Urinary bladder (tissue), 3 donors: ENCODE measurements at regions not wholly inside any gene's neighbourhood (a gene's known extent, or its start where the extent isn't known, plus 50 kb on each side); places are given as distances from the start of the nearest gene placed in this dataset.

Experiments used
- DNase-seq: peaks from one replicate; pipeline ENCODE4 v3.0.0-alpha.2; 2015; ENCODE audit errors: extremely low spot score
- H3K27ac ChIP-seq: one replicate; pipeline ENCODE4 v1.5.1; 2013; ENCODE audit warnings: low read depth, mild to moderate bottlenecking, moderate library complexity
- H3K36me3 ChIP-seq: one replicate; pipeline ENCODE4 v1.6.1; 2013; ENCODE audit warnings: mild to moderate bottlenecking, moderate library complexity; ENCODE audit not compliant: insufficient read depth
- H3K4me1 ChIP-seq: one replicate; pipeline ENCODE4 v1.6.1; 2013; ENCODE audit warnings: mild to moderate bottlenecking, moderate library complexity; ENCODE audit not compliant: insufficient read depth
- H3K4me3 ChIP-seq: one replicate; pipeline ENCODE4 v1.5.1; 2013; ENCODE audit warnings: low read depth, low read length
- whole genome bisulfite sequencing: extraction: QIAGEN DNeasy Blood & Tissue Kit; methylation state at CpG from one replicate; pipeline ENCODE4 v1.1.7; 2013; 5-methylcytosine and 5-hydroxymethylcytosine counted together
- donor health status: healthy with polysubstance abuse.
- donor health status: healthy.

DNA sequence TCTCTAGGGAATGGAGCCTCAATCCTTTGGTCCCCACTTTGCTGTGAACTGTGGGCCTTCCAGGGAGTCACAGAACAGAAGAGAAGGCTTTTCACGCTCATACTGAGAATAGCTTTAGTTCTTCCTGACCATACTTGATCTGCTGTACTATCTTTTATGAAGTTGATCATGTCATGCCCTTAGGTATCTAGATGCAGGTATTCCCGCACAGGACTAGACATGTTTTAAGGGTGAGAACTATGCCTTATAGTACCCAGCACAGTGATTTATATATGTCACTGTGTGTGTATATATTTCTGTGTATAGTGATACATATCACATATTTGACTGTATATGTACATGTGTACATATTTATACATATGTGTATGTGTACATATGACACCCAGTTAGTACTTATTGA lies 358.4 kb upstream of the SEMA6D start:
- H3K36me3 ChIP-seq, result no peaks in the 10 kb centered on the region
- H3K27ac ChIP-seq, result no peak overlapping the region
- 52% methylated on average over 2 of the region's 2 CpGs for WGBS
- DNase-seq, result no peak
- no peak overlapping the region for H3K4me3 ChIP-seq
- no peaks in the 10 kb centered on the region for H3K4me1 ChIP-seq

DNA sequence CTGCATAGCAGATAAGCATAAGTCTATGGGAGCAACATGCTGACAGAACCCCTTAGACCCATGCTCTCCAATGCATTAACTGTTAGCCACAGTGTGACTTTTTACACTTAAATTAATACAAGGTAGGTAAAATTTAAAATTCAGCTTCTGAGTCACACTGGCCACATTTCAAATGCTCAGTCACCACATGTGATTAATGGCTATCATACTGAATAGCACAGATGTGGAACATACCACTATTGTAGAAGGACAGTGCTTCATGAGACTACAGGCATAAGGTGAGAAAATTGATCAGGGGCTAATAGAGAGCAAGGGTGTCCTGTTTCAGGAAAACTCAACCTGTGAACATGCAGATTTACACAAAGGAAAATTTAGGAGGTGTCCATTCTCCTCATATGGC lies 357.0 kb upstream of the SEMA6D start:
- no peak for DNase-seq
- Histone ChIP-seq H3K36me3 (no peaks in the 10 kb centered on the region), H3K4me3 (no peak overlapping the region), H3K4me1 (no peaks in the 10 kb centered on the region), H3K27ac (no peak overlapping the region)

DNA sequence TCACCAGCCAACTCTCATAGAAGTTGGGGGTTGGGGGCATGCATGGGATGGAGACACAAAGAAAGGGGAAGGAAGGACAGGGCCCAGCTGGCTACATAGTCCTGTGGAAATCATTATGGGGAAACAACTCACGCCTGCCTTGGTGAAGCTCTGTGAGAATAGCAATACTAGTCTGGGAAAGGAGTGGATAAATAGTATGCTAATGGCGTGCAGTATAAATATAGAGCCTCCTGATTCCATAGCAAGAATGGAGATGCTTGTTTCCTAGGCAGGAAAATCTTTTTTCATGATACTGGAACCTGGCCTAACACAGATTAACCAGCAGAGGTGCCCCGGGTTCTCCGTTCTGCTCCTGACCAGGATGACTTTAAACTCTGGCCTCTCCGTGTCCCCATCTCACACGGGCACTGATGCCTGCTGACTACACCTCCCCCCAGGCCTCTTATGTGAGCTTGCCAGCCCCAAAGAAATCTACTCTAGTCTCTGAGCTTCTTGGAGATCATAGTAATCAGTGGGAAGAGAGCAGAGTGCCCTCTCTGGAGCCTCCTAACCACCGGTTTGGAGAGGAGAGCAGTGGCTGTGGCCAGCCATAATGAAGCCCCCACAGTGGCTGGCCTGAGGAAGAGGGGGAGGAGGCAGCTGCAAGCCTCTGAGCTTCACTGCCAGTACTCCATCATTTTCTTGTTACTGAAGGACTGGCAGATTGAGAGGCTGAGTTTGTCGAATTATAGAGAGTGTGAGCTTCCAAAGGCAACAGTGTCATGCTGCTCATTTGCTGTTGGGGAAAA lies 355.0 kb upstream of the SEMA6D start:
- no peak overlapping the region for H3K27ac ChIP-seq
- no peaks in the 10 kb centered on the region for H3K4me1 ChIP-seq
- no peak overlapping the region for H3K4me3 ChIP-seq
- WGBS, result 84% methylated on average over 8 of the region's 8 CpGs
- no peaks in the 10 kb centered on the region for H3K36me3 ChIP-seq
- DNase-seq, result no peak

DNA sequence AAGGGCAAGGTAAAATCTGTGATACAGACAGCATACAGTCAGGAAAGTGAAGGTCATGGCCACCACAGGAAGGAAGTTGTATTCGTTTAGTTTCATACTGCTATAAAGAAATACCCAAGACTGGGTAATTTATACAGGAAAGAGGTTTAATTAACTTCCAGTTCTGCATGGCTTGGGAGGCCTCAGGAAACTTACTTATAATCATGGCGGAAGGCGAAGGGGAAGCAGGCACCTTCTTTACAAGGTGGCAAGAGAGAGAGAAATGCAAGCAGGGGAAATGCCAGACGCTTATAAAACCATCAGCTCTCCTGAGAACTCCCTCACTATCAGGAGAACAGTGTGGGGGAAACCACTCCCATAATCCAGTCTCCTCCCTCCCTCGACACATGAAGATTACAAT lies 353.7 kb upstream of the SEMA6D start:
- no peaks in the 10 kb centered on the region for H3K36me3 ChIP-seq
- H3K4me3 ChIP-seq, result no peak overlapping the region
- no peak overlapping the region for H3K27ac ChIP-seq
- no peaks in the 10 kb centered on the region for H3K4me1 ChIP-seq
- WGBS, result 87% methylated on average over 5 of the region's 5 CpGs
- no peak for DNase-seq

DNA sequence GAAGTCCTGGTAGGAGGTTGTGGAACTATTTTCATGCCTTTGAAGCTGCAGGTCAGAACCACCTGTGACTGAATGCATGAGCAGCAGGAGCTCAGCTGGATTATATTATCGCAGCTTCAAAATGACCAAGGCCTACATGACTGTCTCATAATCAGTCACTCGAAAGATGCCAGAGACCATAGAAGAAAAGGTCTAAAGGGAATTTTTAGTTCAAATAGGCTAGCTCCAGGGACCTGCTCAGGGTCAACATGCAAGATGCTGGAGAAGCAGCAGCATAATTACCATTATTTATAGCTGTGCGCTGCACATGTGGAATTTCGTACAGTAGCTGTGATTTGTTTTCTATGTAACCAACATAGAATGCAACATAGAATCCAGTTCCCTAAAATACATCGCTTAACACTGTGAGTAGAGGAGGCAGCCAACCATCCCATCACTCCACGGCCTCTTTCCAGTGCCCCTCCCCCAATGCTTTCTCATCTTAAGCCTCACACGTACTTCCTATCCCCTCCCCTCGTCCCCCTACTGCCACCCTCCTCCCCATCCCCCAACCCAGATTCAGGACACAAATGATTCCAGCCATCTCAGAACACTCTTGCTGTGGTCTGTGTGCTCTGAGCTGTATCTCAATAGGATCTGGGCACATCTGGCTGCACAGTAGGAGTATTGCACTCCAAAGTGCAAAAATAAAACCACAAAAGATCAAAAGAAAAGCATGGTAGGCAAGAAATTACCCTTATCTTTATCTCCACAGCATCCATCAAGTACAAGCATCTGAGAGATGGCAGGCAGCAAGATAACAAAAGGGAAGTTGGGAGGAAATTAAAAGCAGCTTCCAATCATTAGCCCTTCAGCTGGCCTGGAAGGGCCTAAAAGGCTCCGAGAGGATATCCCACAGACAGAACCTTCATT lies 352.8 kb upstream of the SEMA6D start:
- WGBS, result 79% methylated on average over 9 of the region's 9 CpGs
- DNase-seq, result no peak
- no peaks in the 10 kb centered on the region for H3K4me1 ChIP-seq

DNA sequence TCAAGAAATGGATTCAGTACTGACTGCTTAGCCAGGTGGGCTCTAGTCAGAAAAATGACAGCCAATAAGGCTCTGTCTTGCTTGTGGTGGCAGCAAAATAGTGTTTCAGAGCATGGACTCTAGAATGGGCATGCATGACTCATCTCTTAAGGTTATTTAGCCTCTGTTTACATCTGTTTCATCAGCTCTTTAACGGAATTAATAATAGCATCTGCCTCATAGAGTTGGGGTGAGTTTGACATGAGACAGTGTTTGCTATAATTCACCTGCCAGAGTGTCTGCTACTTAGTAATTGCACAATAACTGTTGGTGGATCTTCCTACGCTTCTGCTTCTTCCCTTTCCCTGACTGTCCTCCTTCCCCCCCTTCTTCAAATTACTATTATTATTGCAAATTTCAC lies 350.4 kb upstream of the SEMA6D start:
- no peak for DNase-seq
- Histone ChIP-seq H3K4me3 (no peak overlapping the region), H3K27ac (no peak overlapping the region), H3K4me1 (no peaks in the 10 kb centered on the region), H3K36me3 (no peaks in the 10 kb centered on the region)
- WGBS, result 63% methylated on average over 2 of the region's 2 CpGs

More for the DNA sequence above, 352.8 kb upstream of the SEMA6D start:
- Histone ChIP-seq H3K4me3 (no peak overlapping the region), H3K36me3 (no peaks in the 10 kb centered on the region), H3K27ac (no peak overlapping the region)

DNA sequence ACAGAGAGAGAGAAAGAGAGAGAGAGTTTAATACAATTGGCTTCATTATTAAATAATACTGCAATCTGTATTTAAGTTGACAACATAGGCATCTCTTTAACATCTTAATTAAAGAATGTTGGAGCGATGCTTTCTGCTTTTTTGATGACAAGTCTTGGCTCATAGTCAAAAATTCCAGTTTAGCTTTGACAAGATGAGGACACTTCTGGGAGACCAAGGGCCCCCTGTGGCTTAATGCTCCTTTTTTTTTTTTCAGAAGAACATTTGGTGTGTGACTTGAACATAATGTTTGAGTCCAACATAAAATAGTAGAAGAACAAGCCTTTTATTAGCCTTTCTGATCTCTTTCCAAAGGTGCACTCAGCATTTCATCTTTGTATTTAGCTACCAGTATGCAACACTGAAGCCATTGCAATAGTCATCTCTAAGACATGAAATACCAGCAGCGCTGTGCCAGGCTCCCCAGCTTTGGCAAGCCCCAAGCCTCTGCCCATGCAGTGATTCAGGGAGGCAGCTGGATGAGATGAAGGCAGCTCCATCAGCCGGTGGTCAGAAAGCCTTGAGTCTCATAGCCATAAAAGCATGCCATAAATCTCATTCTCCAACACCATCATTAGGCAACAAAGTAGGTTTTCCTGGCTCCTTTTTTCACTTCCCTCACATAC lies 349.4 kb upstream of the SEMA6D start:
- Histone ChIP-seq H3K4me3 (no peak overlapping the region), H3K27ac (no peak overlapping the region), H3K4me1 (no peaks in the 10 kb centered on the region), H3K36me3 (no peaks in the 10 kb centered on the region)
- WGBS, result 85% methylated on average over 3 of the region's 3 CpGs
- no peak for DNase-seq

DNA sequence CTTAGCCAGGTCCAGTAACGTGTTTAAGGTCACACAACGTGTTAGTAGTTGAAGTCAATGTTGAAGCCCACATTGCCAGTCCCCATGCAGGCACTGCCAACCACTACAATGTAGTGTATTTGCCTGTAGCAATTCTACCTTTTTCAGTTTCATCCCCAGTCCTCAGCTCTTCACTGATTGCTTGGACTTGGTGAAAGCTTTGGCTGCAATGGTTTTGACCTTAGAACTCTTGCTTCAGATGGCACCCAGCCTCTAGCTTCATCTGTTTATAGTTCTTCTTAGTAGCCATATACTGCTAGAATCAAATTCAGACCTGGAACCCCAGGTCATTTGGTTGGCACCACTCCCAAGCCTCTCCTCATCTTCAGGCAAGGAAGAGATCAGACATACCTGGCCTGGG lies 345.4 kb upstream of the SEMA6D start:
- DNase-seq, result no peak
- WGBS, result 89% methylated on average over 2 of the region's 2 CpGs

DNA sequence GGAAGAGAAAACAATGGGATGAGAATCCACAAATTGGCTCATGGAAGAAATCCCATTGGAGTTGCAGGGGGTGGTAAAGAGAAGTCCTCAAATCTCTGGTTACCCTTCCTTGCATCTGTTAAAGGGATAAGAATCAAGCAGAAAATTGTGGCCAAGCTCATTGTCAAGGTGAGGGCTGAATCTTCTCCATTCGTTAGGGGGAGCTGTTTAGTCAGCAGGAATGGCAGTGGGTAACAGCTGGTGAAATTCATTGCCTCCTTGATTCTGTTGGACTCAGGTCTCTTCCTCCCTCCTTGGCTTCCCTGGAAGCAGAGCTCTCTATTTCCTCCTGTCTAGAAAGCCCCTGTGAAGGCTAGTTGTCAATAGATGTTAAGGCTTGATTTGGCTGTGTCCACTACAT lies 343.1 kb upstream of the SEMA6D start:
- Histone ChIP-seq H3K27ac (no peak overlapping the region), H3K4me1 (no peaks in the 10 kb centered on the region), H3K4me3 (no peak overlapping the region), H3K36me3 (no peaks in the 10 kb centered on the region)
- WGBS, result 34% methylated on average over 1 of the region's 1 CpG
- DNase-seq, result no peak

More for the DNA sequence above, 345.4 kb upstream of the SEMA6D start:
- no peaks in the 10 kb centered on the region for H3K36me3 ChIP-seq
- no peaks in the 10 kb centered on the region for H3K4me1 ChIP-seq
- no peak overlapping the region for H3K27ac ChIP-seq
- H3K4me3 ChIP-seq, result no peak overlapping the region

DNA sequence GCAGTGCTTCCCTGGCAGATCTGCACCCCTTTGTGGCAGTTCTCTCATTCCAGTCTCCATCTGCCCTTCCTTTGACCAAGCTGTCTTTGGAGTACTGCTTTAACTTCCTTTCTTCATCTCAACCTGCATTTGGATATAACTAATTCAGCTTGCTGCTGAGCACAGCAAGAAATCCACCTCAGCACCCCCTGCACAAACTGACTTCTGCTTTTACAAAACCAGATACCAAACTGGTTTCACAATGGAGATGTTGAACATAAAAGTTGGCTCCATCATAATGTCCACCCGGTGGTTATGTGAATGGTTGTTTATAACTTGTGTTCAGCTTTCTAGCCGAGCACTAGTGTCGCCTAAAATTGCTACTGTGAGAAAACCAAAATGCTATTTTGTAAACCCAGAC lies 341.1 kb upstream of the SEMA6D start:
- DNase-seq, result no peak
- Histone ChIP-seq H3K4me1 (no peaks in the 10 kb centered on the region), H3K36me3 (no peaks in the 10 kb centered on the region), H3K27ac (no peak overlapping the region), H3K4me3 (no peak overlapping the region)
- 47% methylated on average over 3 of the region's 3 CpGs for WGBS

DNA sequence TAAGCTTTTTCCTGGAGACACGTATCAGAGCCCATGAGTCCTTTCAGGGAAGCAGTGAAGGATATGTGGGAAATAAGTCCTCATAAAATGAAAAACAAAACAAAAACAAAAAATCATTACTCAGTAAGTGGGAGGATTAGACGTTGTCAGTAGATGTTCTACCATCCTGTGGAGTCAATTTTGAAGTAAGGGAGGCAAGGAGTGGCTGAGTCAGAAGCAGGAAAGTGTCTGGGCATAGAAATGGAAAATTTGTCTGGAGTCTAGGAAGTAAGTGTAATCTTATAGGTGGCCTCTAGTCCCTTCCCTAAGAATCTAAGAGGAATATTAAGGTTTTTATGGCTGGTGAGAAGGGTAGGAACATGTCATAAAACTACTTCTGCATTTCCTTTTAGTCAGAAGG lies 339.8 kb upstream of the SEMA6D start:
- Histone ChIP-seq H3K36me3 (no peaks in the 10 kb centered on the region), H3K4me1 (no peaks in the 10 kb centered on the region), H3K27ac (no peak overlapping the region), H3K4me3 (no peak overlapping the region)
- no peak for DNase-seq
- WGBS, result 67% methylated on average over 2 of the region's 2 CpGs

DNA sequence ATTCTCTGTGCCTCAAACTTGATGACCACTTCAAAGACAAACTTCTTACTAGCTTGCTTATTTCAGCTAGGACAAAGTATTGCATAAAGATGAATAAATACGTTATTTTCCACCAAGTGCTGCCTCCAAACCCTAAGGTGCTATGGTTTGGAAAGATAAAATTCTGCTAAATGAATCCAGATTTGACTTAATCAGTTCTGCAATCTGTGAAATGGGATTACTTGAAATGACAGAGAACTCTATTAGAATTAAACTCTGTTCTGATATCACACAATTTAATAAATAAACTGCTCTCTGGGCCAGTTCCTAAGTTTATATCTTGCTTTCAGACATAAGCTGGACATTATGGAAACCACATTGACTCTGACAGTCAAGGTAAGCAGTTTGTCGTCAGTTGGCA lies 338.8 kb upstream of the SEMA6D start:
- 36% methylated on average over 2 of the region's 2 CpGs for WGBS

DNA sequence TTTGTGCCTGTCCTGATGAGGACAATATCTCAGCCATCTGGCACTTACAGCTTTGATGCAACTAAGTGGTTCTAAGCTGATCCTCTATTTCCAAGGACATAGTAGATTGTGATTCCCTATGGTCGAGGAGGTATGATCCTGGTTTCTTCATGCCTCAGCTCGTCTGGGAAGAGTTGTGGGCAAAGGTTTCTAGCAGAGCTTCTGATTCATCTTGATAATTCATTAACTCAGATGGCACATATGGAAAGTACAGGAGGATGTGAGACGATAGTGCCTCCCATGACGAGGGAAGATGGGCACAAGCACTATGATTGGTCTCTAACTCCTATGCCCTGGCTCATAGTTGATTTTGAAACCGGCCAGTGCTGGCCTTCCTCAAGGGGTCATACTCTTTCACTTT lies 334.2 kb upstream of the SEMA6D start:
- WGBS, result 97% methylated on average over 5 of the region's 5 CpGs
- Histone ChIP-seq H3K36me3 (no peaks in the 10 kb centered on the region), H3K27ac (no peak overlapping the region), H3K4me3 (no peak overlapping the region), H3K4me1 (no peaks in the 10 kb centered on the region)
- DNase-seq, result no peak

More for the DNA sequence above, 338.8 kb upstream of the SEMA6D start:
- no peak for DNase-seq
- Histone ChIP-seq H3K4me1 (no peaks in the 10 kb centered on the region), H3K36me3 (no peaks in the 10 kb centered on the region), H3K4me3 (no peak overlapping the region), H3K27ac (no peak overlapping the region)

DNA sequence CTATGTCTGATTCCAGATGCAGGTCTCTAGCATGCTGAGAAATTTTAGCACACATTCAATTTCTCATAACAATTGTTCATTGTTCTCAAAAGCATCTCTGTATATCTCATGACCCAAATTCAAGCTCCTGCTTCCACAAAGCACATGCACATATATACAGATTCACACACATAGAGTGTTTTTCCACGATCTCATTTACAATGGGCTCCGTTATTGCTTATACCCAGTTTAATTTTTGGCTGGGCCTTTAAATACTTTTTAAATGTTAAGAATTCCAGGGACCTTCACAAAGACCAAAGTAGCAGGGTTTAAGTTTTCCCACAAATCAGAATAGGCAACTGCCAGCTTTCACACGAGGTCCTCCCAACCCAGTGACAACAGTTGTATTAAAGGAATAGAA lies 333.5 kb upstream of the SEMA6D start:
- no peak for DNase-seq
- no peak overlapping the region for H3K27ac ChIP-seq
- no peak overlapping the region for H3K4me3 ChIP-seq
- H3K4me1 ChIP-seq, result no peaks in the 10 kb centered on the region
- H3K36me3 ChIP-seq, result no peaks in the 10 kb centered on the region
- WGBS, result 51% methylated on average over 3 of the region's 3 CpGs
